ENCODE measurements at regions not wholly inside any gene's neighbourhood (a gene's known extent, or its start where the extent isn't known, plus 50 kb on each side); places are given as distances from the start of the nearest gene placed in this dataset.

- no peak for DNase-seq (ENCODE audit: low read depth)
These were observed 58.7 kb upstream of the ANTXRL start for GRCh38 chr10:46227936-46228562.

GRCh38 chr10:46228563-46229071, 58.2 kb upstream of the ANTXRL start:
- peak; percentile 26 for DNase-seq (ENCODE audit: low read depth)

GRCh38 chr10:46229144-46229563, 57.6 kb upstream of the ANTXRL start:
- DNase-seq (ENCODE audit: low read depth) = no peak

- no peak for DNase-seq (ENCODE audit: low read depth)
These were observed 56.2 kb upstream of the ANTXRL start for GRCh38 chr10:46230615-46231014.

- no peak for DNase-seq (ENCODE audit: low read depth)
These were observed 55.7 kb upstream of the ANTXRL start for GRCh38 chr10:46231087-46231486.

GRCh38 chr10:46232084-46232483, 54.7 kb upstream of the ANTXRL start:
- no peak for DNase-seq (ENCODE audit: low read depth)

GRCh38 chr10:46232666-46233065, 54.1 kb upstream of the ANTXRL start:
- DNase-seq (ENCODE audit: low read depth) = no peak

GRCh38 chr10:46233181-46233580, 53.6 kb upstream of the ANTXRL start:
- DNase-seq (ENCODE audit: low read depth) = no peak

GRCh38 chr10:46234026-46234425, 52.8 kb upstream of the ANTXRL start:
- no peak for DNase-seq (ENCODE audit: low read depth)

GRCh38 chr10:46234431-46235060, 52.3 kb upstream of the ANTXRL start:
- DNase-seq (ENCODE audit: low read depth) = no peak

- no peak for DNase-seq (ENCODE audit: low read depth)
These were observed 50.9 kb upstream of the ANTXRL start for GRCh38 chr10:46235705-46236545.

GRCh38 chr10:46236546-46236887, 50.3 kb upstream of the ANTXRL start:
- DNase-seq (ENCODE audit: low read depth) = no peak

- no peak for DNase-seq (ENCODE audit: low read depth)
These were observed 49.7 kb upstream of the ANTXRL start for GRCh38 chr10:46236941-46237681.
